HCEC 1CT (cell line): ENCODE measurements at regions not wholly inside any gene's neighbourhood (a gene's known extent, or its start where the extent isn't known, plus 50 kb on each side); places are given as distances from the start of the nearest gene placed in this dataset.

ENCODE experiments used
- DNase-seq: peaks from one replicate; pipeline ENCODE4 v3.0.0-alpha.2; 2017

DNA sequence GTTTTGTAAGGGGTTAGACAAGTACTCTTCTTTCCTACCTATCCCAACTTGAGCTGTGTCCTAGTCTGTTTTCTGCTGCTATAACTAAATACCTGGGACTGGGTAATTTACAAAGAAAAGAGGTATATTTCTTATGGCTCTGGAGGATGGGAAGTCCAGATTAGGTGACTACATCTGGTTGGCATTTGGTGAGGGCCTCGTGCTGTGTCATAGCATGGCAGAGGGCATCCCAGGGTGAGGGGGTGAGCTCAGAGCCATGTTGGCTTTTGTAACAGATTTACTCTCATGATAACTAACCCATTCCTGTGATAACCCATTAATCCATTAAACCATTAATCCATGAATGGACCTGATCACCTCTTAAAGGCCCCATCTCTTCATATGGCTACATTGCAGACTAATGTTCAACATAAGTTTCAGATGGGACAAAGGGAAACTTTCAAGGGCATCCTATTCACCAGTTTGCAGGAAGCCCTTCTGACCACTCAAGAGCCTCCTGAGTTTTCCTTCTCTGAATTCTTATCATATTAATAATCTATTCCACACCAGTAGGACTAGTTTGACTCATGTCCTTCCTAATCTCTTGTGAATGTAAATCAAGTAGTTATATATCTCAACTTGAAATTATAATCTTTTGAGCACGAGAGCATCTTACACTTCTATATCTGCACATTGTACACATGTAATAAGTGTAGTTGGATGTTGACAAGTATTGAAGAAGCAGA is 185.7 kb upstream of the ZPLD1 start:
- no peak for DNase-seq

DNA sequence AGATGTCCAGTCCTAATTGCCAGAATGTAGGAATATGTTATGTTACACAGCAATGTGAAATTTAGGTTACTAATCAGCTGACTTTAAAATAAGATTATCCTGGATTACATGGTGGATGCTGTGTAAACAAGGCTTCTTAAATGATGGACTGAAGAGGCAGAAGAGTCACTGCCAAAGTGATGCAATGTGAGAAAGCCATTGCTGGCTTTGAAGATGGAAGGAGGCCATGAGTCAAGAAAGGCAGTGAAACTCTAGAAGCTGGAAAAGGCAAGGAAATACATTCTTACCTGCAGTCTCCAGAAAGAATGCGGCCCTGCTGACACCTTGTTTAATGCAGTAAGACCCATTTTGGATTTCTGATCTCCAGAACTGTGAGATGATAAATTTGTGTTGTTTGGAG is 179.1 kb upstream of the ZPLD1 start:
- DNase-seq: no peak

GRCh38 chr3:102258666-102259227 is 176.1 kb upstream of the ZPLD1 start:
- no peak for DNase-seq

GRCh38 chr3:102259663-102260062 is 175.2 kb upstream of the ZPLD1 start:
- no peak for DNase-seq

DNA sequence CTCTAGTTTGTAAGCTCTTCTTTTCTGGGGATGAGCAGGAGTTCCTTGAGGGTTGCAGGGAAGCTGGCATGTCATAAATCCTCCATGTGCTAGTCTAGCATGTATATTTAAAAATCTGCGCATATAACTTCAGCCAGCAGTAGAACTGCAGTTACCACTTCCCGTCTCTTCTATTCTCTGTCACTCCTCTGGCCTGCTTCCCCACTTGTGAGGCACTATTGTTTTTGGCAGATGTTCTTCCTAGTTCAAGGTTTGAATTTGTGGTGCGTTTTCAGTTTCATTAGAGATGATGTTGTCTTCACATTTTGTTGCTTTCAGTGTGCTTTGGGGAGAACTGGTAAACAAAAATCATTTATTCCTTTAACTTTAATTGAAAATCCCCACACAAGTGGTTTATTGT is 169.1 kb upstream of the ZPLD1 start:
- no peak for DNase-seq

DNA sequence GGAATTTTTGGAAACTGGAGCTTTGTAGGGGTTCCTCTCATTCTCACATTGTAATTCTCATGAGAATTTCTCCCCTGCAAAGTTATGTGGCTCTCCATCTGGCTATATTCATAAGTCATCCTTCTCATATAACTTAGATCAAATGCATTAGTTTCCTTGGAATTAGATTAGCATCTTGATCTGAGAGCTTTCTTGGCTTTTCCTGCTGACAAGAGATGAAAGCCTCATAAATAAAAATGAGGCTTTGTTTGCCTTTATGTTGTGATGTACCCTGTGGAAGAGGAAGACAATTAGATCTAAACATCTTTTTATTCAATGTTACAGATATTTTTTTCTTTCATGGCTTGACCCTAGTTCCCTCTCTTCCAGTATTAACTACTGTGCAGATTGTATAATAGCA is 165.4 kb upstream of the ZPLD1 start:
- no peak for DNase-seq

DNA sequence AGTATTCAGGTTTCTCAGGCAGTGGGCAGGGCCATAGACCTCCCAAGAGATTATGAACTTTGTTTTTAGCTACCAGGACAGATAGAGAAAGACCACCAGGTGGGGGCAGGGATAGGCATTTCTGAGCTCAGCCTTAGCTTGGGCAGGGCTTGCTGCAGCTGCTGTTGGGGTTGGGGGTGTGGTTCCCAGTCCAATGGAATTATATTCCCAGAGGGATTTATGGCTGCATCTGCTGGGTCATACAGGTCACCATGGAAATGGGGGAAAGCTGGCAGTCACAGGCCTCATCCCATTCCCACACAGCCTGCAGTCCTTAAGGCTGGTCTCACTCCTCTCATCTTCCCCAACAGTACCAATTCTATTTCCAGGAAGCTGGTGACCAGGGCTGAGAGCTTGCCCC is 144.6 kb upstream of the ZPLD1 start:
- DNase-seq: no peak

DNA sequence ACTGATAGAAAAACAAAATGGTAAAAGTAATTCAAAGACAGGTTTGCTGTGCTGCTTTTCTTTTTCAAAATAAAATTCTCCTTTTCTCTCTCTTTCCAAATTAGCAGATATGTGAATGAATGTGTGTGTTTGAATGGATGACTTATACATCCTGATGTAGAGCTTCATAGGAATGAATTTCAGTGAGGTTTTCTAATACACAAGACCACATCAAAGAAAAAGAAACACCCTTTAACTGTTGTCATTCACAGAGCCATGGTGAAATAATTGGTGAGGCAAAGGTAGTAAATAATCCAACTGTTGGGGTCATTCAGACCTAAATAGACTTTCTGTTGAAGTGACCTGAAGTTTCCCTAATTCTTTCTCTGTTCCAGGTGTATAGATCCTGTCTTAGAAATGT is 139.1 kb upstream of the ZPLD1 start:
- no peak for DNase-seq

DNA sequence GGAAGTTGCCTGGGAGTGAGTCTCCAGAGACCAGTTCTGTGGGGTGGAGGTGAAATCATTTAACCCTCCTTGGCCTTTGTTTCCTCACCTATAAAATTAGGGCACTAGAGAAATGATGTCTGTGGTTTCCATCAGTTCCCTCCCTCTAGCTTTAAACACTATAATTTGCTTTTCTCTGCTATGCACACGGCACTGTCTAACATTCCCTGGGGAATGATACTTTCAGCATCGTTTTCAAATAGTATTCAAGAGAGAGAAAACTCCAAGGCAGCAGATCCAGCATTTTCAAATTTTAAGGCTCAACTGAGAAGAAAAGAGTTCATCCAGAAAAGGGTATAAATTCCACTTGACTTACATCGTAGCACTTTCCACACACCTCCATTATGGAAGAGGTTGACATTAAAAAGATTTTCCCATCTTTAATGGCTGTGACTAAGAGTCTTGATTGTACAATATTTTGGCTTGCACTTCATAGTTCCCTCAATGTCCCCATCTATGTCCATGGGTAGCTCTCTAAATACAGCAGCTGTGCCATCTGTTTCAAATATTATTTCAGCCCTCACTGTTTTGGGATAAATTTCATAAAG is 137.7 kb upstream of the ZPLD1 start:
- DNase-seq: no peak

- no peak for DNase-seq
These were observed 135.5 kb upstream of the ZPLD1 start for GRCh38 chr3:102299125-102299877.

GRCh38 chr3:102301155-102301880 is 133.5 kb upstream of the ZPLD1 start:
- DNase-seq: no peak

- DNase-seq: no peak
These were observed 132.8 kb upstream of the ZPLD1 start for GRCh38 chr3:102302020-102302419.

DNA sequence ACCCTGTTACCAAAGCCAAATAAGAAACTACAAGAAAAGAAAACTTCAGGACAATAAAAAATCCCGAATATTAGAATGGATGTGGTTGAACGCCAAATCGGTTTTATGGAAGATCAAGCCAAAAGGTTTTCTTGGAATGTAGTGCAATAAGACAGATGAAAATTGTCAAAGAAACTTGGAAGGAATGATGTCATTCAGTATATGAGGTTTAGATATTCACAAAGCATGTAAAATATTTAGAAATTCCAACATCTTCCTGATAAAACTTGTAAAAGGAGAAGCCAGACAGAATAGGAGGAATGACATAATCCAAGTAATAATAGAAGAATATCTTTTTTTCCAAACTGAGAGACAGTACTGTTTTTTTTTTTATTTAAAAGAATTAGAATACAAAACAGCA is 130.3 kb upstream of the ZPLD1 start:
- no peak for DNase-seq

GRCh38 chr3:102307442-102307841 is 127.4 kb upstream of the ZPLD1 start:
- no peak for DNase-seq

DNA sequence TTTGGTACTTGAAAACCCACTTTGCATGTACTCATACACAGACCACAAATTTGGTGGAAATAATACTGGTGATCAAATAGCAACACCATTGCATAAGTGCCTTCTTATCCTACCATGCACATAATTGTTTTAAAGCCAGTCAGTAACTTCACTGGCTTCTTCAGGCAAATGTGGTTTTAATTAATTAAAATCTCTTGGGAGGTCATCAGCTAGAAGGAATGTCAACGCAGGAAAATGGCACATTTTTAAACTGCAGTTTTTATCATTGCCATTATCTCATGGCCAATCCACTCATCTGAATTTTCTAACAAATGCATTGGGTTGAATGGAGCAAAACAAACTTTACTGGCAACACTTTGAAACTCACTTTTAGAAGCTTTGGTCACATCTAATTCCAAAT is 105.7 kb upstream of the ZPLD1 start:
- DNase-seq: no peak

DNA sequence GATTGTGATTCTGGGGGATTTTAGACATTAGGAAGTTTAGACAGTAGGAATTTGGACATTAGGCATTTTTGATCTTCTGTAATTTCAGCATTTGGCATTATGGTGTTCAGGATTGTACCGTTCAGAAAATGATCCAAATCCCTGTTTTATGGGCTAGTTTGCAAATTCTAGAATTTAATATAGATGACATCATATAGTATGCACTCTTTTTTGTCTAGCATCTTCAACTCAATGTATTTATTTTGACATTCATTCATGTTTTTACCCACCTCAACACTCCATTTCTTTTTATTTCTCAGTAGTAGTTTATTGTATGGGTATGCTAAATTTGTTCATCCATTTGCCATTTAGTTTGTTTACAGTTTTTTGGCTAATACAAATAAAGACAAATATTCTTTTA is 105.3 kb upstream of the ZPLD1 start:
- DNase-seq: no peak

- no peak for DNase-seq
These were observed 102.6 kb upstream of the ZPLD1 start for GRCh38 chr3:102332205-102332604.

- no peak for DNase-seq
These were observed 101.9 kb upstream of the ZPLD1 start for GRCh38 chr3:102332934-102333333.

DNA sequence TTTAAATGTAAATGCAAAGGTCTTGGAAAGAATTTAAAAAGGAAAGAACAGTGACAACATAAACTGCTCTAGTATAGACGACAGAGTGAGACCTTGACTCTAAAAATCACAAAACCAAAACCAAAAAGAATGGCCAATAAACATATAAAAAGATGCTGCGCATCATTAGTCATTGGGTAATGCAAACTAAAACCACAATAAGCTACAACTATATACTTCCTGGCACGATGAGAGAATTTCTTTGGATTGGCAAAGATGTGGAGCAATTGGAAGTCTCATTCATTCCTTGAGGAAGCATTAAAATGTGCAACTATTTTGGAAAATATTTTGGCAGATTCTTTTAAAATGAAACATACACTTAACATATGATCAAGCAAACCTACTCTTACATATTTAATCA is 98.7 kb upstream of the ZPLD1 start:
- DNase-seq: no peak

DNA sequence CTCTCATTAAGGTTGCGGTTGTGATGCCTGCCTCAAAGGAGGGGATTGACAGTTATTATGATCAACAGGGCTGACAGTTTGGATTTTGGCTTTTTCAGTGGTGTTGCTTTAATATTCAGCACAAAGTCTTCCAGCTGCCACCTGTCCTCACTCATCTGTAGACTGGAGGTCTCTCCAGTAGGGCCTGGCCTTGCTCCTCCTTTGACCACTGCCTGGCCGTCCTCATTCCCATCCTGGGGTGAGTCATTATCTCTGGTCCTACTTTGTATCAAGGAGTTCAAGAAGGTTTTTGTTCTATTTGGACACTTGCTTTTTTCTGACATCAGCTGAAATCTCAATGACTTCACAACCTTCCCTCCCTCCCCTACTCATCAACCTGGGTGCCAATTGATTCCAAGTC is 95.1 kb upstream of the ZPLD1 start:
- no peak for DNase-seq

DNA sequence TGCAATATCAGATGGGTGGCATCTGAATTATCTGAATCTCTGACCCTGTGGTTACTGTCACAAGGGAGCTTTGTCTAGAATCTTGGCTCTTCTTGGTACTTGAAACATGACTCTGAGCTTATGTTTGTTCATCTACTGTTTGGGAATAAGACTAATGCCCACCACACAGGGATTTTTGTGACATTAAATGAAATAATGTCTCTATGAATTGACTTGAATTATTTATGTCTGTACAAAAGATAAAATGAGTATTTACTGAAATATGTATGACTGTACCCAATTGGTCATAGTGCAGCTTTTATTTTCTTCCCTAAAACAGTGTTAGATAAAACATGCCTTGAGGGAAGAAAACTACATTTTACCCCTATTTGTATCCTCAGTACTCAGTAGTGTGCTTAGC is 87.9 kb upstream of the ZPLD1 start:
- DNase-seq: no peak

DNA sequence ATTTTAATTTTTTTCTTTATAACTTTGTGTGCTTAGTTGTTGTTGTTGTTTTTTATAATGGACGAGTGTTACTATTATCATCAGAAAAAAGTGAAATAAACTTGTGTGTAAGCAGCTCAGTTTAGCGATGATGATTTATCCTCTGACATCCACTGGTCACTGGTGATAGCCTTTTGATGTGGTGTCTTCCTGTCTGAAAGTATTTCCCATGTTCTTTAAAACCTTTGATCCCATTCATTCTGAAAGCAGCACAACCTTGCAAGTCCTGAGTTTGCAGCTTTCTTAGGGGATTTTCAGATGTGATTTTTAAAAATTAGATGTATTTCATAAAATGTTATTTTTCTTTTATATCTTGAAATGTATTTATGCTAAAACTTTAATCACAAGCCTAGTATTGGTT is 85.9 kb upstream of the ZPLD1 start:
- no peak for DNase-seq

GRCh38 chr3:102353148-102353547 is 81.7 kb upstream of the ZPLD1 start:
- DNase-seq: no peak
